OCI-LY1 (cell line): ENCODE measurements at regions not wholly inside any gene's neighbourhood (a gene's known extent, or its start where the extent isn't known, plus 50 kb on each side); places are given as distances from the start of the nearest gene placed in this dataset.

Experiments
- CTCF ChIP-seq: fragments of 200-600 bp; sonication (generic), shearing (Covaris generic); IDR thresholded peaks from 2 replicates; pipeline ENCODE4 v1.5.1; 2017; ENCODE audit warnings: mild to moderate bottlenecking, antibody characterized with exemption, low read length, moderate library complexity, mixed read lengths
- EZH2 ChIP-seq: fragments of 200-600 bp; sonication (generic), shearing (Covaris generic); IDR thresholded peaks from 2 replicates; pipeline ENCODE4 v1.8.0; 2017; ENCODE audit warnings: borderline replicate concordance, mixed run types, mild to moderate bottlenecking, antibody characterized with exemption, low read length, moderate library complexity, mixed read lengths

GRCh38 chr3:72271923-72272322, 487.0 kb upstream of the PROK2 start:
- TF ChIP-seq CTCF = no peak
- TF ChIP-seq EZH2 = no peak
